Vagina (tissue), 2 donors: ENCODE measurements at regions not wholly inside any gene's neighbourhood (a gene's known extent, or its start where the extent isn't known, plus 50 kb on each side); places are given as distances from the start of the nearest gene placed in this dataset.

Experiments
- DNase-seq, 2 donors: peaks; one replicate each; pipeline ENCODE4 v3.0.0-alpha.2; 2017; ENCODE audit errors: extremely low spot score in 2 of 2
- H3K27ac ChIP-seq: fragments of 200-600 bp; sonication (generic); one replicate; pipeline ENCODE4 v1.5.1; 2019
- H3K27me3 ChIP-seq: fragments of 200-600 bp; sonication (generic); one replicate; pipeline ENCODE4 v1.5.1; 2019
- H3K36me3 ChIP-seq, 2 donors: fragments of 200-600 bp; sonication (generic); one replicate each; pipeline ENCODE4 v1.5.1; 2017 to 2019
- H3K4me1 ChIP-seq: fragments of 200-600 bp; sonication (generic); one replicate; pipeline ENCODE4 v1.5.1; 2019
- H3K4me3 ChIP-seq, 2 donors: fragments of 200-600 bp; sonication (generic); 1 replicate in 1 of 2; 2 replicates in 1 of 2; pipeline ENCODE4 v1.5.1; 2016 to 2019
- H3K9me3 ChIP-seq: fragments of 200-600 bp; sonication (generic); one replicate; pipeline ENCODE4 v1.5.1; 2019
- CTCF ChIP-seq, 3 experiments: fragments of 450-650 bp in 2 of 3; fragments of 200-600 bp in 1 of 3; sonication (generic) in 1 of 3; IDR thresholded peaks; one replicate each; pipeline ENCODE4 v1.5.1; 2017 to 2019; ENCODE audit warnings: antibody characterized with exemption in 3 of 3, mild to moderate bottlenecking in 2 of 3, moderate library complexity in 2 of 3
- POLR2A ChIP-seq, 2 donors: fragments of 450-650 bp; IDR thresholded peaks; one replicate each; pipeline ENCODE4 v1.6.1; 2017; ENCODE audit warnings: antibody characterized with exemption in 2 of 2, mild to moderate bottlenecking in 2 of 2, moderate library complexity in 2 of 2
- POLR2AphosphoS5 ChIP-seq, 2 donors: sonication (generic); formaldehyde crosslinking; IDR thresholded peaks; one replicate each; pipeline ENCODE4 v1.9.0; 2017; ENCODE audit warnings: antibody characterized with exemption in 2 of 2, mild to moderate bottlenecking in 2 of 2, low read depth in 1 of 2; ENCODE audit not compliant: insufficient read depth in 1 of 2
- intact Hi-C: fragments of 100-400 bp; cut with DNase I; formaldehyde crosslinking; loops from one replicate; pipeline ENCODE4 v1.15.1; 2023

DNA sequence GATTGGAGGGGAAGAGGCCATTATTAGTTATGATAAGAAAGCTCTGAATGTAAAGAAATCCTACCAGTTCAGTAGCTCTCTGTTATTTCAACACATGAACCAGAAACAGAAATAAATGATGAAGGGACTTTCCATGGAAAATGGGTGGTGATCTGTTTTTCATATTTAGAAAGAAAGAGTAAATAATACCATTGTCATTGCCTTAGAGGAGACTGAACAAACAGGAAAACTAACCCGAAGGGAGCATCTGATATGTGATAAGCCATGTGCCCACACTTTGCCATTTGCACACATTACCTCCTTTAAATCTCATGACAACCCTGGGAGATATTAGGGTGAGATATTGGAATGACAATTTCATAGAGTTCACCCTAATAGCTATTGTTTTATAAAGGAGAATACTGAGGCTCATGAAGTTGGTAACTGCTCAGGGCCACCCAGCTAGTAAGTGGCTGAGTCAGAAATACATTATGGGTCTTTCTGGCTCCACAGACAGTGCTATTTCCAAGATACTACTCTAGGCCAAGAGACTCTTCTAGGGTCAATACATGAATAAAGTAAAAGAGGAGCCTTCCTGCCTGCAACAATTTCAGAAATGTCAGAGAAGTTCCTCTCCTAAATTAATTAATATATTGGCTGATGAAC, 111.0 kb upstream of the SLIT3 start:
- Histone ChIP-seq H3K27ac (peak overlapping the region; percentile 18), H3K4me3 (no peak overlapping the region), H3K27me3 (no peaks in the 10 kb centered on the region), H3K36me3 (no peaks in the 10 kb centered on the region), H3K4me1 (peaks cover 17% of the 10 kb centered on the region), H3K9me3 (no peaks in the 10 kb centered on the region)
- no peak for DNase-seq
- intact Hi-C loops = loop anchor here (2.0 kb wide), 1 partner anchor 19 kb away; no protein-coding TSS in a partner anchor
- TF ChIP-seq POLR2AphosphoS5 (IDR thresholded peaks at IDR 0.05; ENCODE audit: insufficient read depth in 1 of 2, low read depth in 1 of 2) = no peak
- TF ChIP-seq CTCF (IDR thresholded peaks at IDR 0.05) = no peak
- TF ChIP-seq POLR2A (IDR thresholded peaks at IDR 0.05) = no peak

DNA sequence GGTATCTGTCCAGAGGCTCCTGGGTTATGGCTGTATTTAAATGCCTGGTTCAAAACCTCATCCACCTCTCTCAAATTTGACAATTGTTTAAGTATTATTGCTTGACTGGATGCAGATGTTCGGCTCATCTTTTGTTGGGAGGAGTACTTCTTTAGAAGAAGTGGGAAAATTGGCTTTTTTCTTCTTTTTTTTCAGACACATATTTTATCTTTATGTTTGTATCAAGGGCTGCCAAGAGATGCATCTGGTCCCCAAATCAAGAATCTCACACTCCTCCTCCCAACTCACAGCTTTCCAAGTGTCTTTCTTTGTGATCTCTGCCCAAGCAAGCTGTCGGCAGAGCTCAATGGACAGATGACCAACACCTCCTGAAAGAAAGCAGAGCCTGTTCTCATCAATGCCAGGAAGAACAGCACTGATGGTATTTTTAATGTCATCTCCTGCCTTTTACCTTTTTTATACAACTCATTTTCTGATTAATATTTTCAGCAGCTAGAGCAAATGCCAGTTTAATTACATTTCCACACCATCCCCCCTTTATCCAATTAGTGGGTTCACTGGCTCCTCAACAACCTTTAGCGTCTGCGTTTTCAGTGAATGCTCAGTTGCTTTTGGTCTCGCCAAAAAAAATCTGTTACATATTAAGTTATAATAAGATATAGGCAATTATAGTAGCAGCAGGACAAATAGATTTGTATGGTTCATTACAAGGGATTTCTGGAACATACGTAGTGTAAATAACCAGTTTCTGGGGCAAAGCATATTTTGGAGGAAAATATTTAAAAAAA, 110.3 kb upstream of the SLIT3 start:
- intact Hi-C loops = loop anchor here (2.0 kb wide), 1 partner anchor 20 kb away; no protein-coding TSS in a partner anchor
- Histone ChIP-seq H3K27me3 (no peaks in the 10 kb centered on the region), H3K27ac (peak overlapping the region; percentile 31), H3K36me3 (no peaks in the 10 kb centered on the region), H3K4me3 (no peak overlapping the region), H3K9me3 (no peaks in the 10 kb centered on the region), H3K4me1 (peaks cover 17% of the 10 kb centered on the region)
- TF ChIP-seq POLR2A (IDR thresholded peaks at IDR 0.05) (no peak), CTCF (IDR thresholded peaks at IDR 0.05) (no peak), POLR2AphosphoS5 (IDR thresholded peaks at IDR 0.05; ENCODE audit: insufficient read depth in 1 of 2, low read depth in 1 of 2) (no peak)
- no peak for DNase-seq

DNA sequence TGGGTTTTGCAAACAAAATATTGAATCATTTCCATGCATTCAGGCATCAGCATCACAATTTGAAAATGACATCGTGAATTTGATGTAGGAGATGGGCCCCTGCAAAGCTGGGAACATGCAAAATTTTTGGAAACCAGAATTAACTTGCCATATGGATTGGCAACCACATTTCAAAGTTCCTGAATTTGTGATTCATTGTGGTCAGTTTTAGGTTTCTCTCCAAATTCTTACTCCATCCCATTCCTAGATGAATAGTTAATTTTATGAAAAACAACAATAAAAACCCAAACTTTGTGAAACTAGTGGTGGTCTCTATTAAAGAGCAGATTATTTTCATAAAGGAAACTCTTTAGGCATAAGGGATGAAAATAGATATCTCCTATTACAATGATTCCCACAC, 107.8 kb upstream of the SLIT3 start:
- H3K36me3 ChIP-seq = no peaks in the 10 kb centered on the region
- TF ChIP-seq CTCF (IDR thresholded peaks at IDR 0.05) = no peak
- peak in 1 of 2 donors; percentile 39 for TF ChIP-seq POLR2AphosphoS5 (IDR thresholded peaks at IDR 0.05; ENCODE audit: insufficient read depth in 1 of 2, low read depth in 1 of 2)
- TF ChIP-seq POLR2A (IDR thresholded peaks at IDR 0.05) = no peak
- no peaks in the 10 kb centered on the region for H3K27me3 ChIP-seq
- no peak for DNase-seq
- intact Hi-C loops = no loop called here
- no peak overlapping the region for H3K4me3 ChIP-seq
- H3K9me3 ChIP-seq = no peaks in the 10 kb centered on the region
- H3K27ac ChIP-seq = no peak overlapping the region
- H3K4me1 ChIP-seq = peaks cover 17% of the 10 kb centered on the region

DNA sequence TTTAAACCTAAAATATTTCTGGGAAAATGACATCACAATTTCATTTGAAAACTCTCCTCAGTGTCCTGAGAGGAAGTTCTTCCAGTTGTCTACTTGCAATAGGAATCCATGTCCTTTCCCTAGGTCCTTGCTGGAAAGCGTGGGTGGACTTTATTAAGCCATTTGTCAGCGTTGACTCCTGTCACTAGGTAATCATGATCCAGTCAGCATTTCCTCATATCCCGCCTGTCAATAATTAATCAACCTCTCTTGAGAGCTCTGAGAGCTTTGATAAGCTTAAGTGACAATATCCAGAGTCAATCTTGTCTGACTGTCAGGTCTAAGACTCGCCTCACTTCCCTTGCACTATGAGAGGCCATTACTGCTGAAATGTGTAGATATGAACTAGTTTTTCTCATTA, 107.2 kb upstream of the SLIT3 start:
- TF ChIP-seq POLR2A (IDR thresholded peaks at IDR 0.05) = no peak
- no peak for TF ChIP-seq CTCF (IDR thresholded peaks at IDR 0.05)
- no peak for TF ChIP-seq POLR2AphosphoS5 (IDR thresholded peaks at IDR 0.05; ENCODE audit: insufficient read depth in 1 of 2, low read depth in 1 of 2)
- intact Hi-C loops = no loop called here
- no peaks in the 10 kb centered on the region for H3K27me3 ChIP-seq
- H3K36me3 ChIP-seq = no peaks in the 10 kb centered on the region
- DNase-seq = no peak
- no peak overlapping the region for H3K27ac ChIP-seq
- peaks cover 17% of the 10 kb centered on the region for H3K4me1 ChIP-seq
- H3K9me3 ChIP-seq = no peaks in the 10 kb centered on the region
- no peak overlapping the region for H3K4me3 ChIP-seq

GRCh38 chr5:169404223-169404622, 103.3 kb upstream of the SLIT3 start:
- intact Hi-C loops = no loop called here
- peaks cover 6% of the 10 kb centered on the region for H3K4me1 ChIP-seq
- H3K27me3 ChIP-seq = no peaks in the 10 kb centered on the region
- no peaks in the 10 kb centered on the region for H3K36me3 ChIP-seq
- no peak for TF ChIP-seq POLR2A (IDR thresholded peaks at IDR 0.05)
- TF ChIP-seq CTCF (IDR thresholded peaks at IDR 0.05) = no peak
- no peak for TF ChIP-seq POLR2AphosphoS5 (IDR thresholded peaks at IDR 0.05; ENCODE audit: insufficient read depth in 1 of 2, low read depth in 1 of 2)
- no peak overlapping the region for H3K4me3 ChIP-seq
- no peak for DNase-seq
- H3K27ac ChIP-seq = no peak overlapping the region
- no peaks in the 10 kb centered on the region for H3K9me3 ChIP-seq
